ENCODE measurements at regions not wholly inside any gene's neighbourhood (a gene's known extent, or its start where the extent isn't known, plus 50 kb on each side); places are given as distances from the start of the nearest gene placed in this dataset.

DNA sequence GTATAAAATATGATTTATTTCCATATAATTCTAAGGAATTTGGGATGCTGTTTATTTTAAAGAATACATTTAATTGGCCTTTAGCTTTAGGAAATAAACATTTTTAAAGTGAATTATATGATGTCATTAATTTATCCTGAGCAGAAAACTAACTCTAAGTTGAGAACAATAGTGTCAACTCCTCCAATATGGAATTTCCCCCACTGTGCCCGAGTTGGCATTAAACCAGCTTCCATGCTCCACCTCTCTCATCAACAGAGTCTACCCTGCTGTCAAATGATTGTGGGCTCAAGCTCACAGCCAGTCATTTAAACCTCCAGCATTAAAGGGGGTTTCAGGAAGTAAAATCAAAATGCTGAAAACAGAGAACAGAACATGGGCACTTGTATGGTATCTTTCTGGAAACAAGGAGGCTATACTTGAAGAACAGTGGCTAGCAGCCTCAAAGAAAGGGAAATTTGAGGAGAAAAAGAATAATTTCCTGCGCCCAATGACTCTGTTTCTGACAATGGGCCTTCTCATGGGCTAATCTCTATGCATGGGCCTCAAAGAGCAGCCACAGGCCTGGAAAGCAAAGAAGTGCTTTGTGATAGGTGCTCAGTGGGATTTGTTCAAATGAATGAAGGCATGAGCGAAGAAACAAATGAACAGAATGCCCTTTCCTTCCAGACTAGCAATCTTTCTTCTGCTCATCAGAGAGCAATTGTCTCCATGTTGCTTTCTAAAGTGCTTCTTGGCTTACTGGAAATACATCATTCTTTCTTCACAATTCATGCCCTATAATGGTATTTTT is 252.8 kb downstream of the MTX2 start:
- TF ChIP-seq POLR2A (IDR thresholded peaks at IDR 0.05; ENCODE audit: low read depth, low read length) = no peak
- TF ChIP-seq POLR2AphosphoS5 (IDR thresholded peaks at IDR 0.05; ENCODE audit: low read depth, low read length) = no peak
- TF ChIP-seq SPI1 (IDR thresholded peaks at IDR 0.05; ENCODE audit: low read depth, low read length) = no peak
- no peak for TF ChIP-seq TAF1 (IDR thresholded peaks at IDR 0.05; ENCODE audit: low read depth, low read length)
- TF ChIP-seq PAX5 (IDR thresholded peaks at IDR 0.05; ENCODE audit: insufficient read depth, low read length, severe bottlenecking) = no peak
- no peak for TF ChIP-seq POU2F2 (IDR thresholded peaks at IDR 0.05; ENCODE audit: low read depth, low read length)

All from GM12891 (cell line).